HL-60 (cell line): ENCODE measurements at regions not wholly inside any gene's neighbourhood (a gene's known extent, or its start where the extent isn't known, plus 50 kb on each side); places are given as distances from the start of the nearest gene placed in this dataset.

ENCODE experiments used
- CTCF ChIP-seq: IDR thresholded peaks from one replicate; pipeline ENCODE4 v1.5.1; 2011; ENCODE audit warnings: low read length, control low read depth, inconsistent platforms; ENCODE audit not compliant: insufficient read depth
- GABPA ChIP-seq: IDR thresholded peaks from 2 replicates; pipeline ENCODE4 v1.6.1; 2012; ENCODE audit warnings: low read depth
- POLR2AphosphoS5 ChIP-seq: IDR thresholded peaks from 2 replicates; pipeline ENCODE4 v1.6.1; 2012; ENCODE audit warnings: low read depth

DNA sequence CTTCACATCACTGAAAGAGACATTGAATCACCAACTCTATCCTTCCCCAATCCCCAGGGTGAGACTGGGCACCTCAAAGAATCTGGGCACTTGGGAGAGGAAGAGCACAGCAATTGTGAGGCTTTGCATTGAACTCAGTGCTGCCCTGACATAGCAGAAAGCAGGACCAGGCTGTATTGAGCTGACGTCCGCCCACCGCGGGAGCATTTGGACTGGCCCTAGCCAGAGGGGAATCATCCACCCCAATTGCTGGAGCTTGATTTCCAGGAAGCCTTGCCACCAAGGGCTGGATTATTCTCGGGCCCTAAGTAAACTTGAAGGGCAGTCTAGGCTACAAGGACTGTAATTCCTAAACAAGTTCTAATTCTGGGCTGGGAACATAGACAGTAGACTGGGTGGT, 416.3 kb upstream of the PHF14 start:
- TF ChIP-seq CTCF (no peak), POLR2AphosphoS5 (no peak), GABPA (no peak)
